IMR-90 (cell line): ENCODE measurements at regions not wholly inside any gene's neighbourhood (a gene's known extent, or its start where the extent isn't known, plus 50 kb on each side); places are given as distances from the start of the nearest gene placed in this dataset.

ENCODE experiments used
- ATAC-seq: fragments of 200-7000 bp; cut with Tn5 transposase; 2 replicates; pipeline ENCODE4 v1.9.1; 2020; ENCODE audit warnings: low read depth, mild to moderate bottlenecking, moderate library complexity
- BruUV-seq: library from RNA; stranded (reverse); fragments of 400-500 nt; replicated peaks from 2 replicates; lab custom pipeline; 2021; lab: Mats Ljungman, UMichigan
- CTCF ChIA-PET: fragments of 300-600 bp; formaldehyde crosslinking; extraction: SDS; loops from one replicate; lab custom pipeline; 2021; ENCODE audit warnings: antibody characterized with exemption; lab: Yijun Ruan, JAX
- POLR2A ChIA-PET: fragments of 300-600 bp; sonication (Branson Sonifier 250); formaldehyde crosslinking; loops from one replicate; lab custom pipeline; 2022; ENCODE audit warnings: antibody characterized with exemption; ENCODE audit not compliant: unreplicated experiment; lab: Charles Lee
- DNase-seq: peaks from one replicate; pipeline ENCODE4 v3.0.0; 2013
- H2AFZ ChIP-seq: replicated peaks from 2 replicates; pipeline ENCODE3; 2013; ENCODE audit warnings: low read length, mild to moderate bottlenecking; ENCODE audit not compliant: poor library complexity
- H2AK5ac ChIP-seq: 2 replicates; pipeline ENCODE4 v1.6.1; 2013; ENCODE audit warnings: low read depth, low read length, inconsistent platforms
- H2AK9ac ChIP-seq: replicated peaks from 2 replicates; pipeline ENCODE3; 2013; ENCODE audit warnings: mild to moderate bottlenecking, low read depth, low read length, moderate library complexity; ENCODE audit not compliant: poor library complexity
- H2BK120ac ChIP-seq: 2 replicates; pipeline ENCODE4 v1.6.1; 2013; ENCODE audit warnings: low read depth, low read length, inconsistent platforms
- H2BK15ac ChIP-seq: 3 replicates; pipeline ENCODE4 v1.6.1; 2013; ENCODE audit warnings: low read depth, low read length, inconsistent platforms
- H2BK20ac ChIP-seq: 2 replicates; pipeline ENCODE4 v1.6.1; 2013; ENCODE audit warnings: low read depth, mild to moderate bottlenecking, inconsistent platforms, low read length, moderate library complexity
- H2BK5ac ChIP-seq: 2 replicates; pipeline ENCODE4 v1.6.1; 2013; ENCODE audit warnings: mild to moderate bottlenecking, low read depth, low read length, inconsistent platforms; ENCODE audit not compliant: poor library complexity, severe bottlenecking
- H3K14ac ChIP-seq: replicated peaks from 2 replicates; pipeline ENCODE4 v1.6.1; 2013; ENCODE audit warnings: low read depth, low read length, inconsistent platforms
- H3K18ac ChIP-seq: 2 replicates; pipeline ENCODE4 v1.6.1; 2013; ENCODE audit warnings: low read depth, low read length, control low read depth
- H3K23ac ChIP-seq: 2 replicates; pipeline ENCODE4 v1.6.1; 2013; ENCODE audit warnings: low read depth, low read length, inconsistent platforms
- H3K27ac ChIP-seq: 2 replicates; pipeline ENCODE4 v1.5.1; 2013; ENCODE audit warnings: mild to moderate bottlenecking, control low read depth, low read length; ENCODE audit not compliant: insufficient read depth
- H3K27me3 ChIP-seq: 2 replicates; pipeline ENCODE4 v1.6.1; 2013; ENCODE audit warnings: low read length; ENCODE audit not compliant: control insufficient read depth, insufficient read depth
- H3K36me3 ChIP-seq: 2 replicates; pipeline ENCODE4 v1.6.1; 2013; ENCODE audit warnings: low read length, mixed read lengths; ENCODE audit not compliant: control insufficient read depth, insufficient read depth
- H3K4ac ChIP-seq: 2 replicates; pipeline ENCODE4 v1.6.1; 2013; ENCODE audit warnings: low read depth, low read length, inconsistent platforms
- H3K4me1 ChIP-seq: 2 replicates; pipeline ENCODE4 v1.6.1; 2013; ENCODE audit warnings: low read length, mixed read lengths; ENCODE audit not compliant: control insufficient read depth, insufficient read depth
- H3K4me2 ChIP-seq: 2 replicates; pipeline ENCODE4 v1.6.1; 2013; ENCODE audit warnings: low read depth, mild to moderate bottlenecking, control low read depth, low read length, moderate library complexity
- H3K4me3 ChIP-seq: 2 replicates; pipeline ENCODE4 v1.5.1; 2013; ENCODE audit warnings: low read depth, mild to moderate bottlenecking, control low read depth, low read length, moderate library complexity; ENCODE audit not compliant: insufficient read depth
- H3K56ac ChIP-seq: 2 replicates; pipeline ENCODE4 v1.6.1; 2013; ENCODE audit warnings: low read length, inconsistent platforms; ENCODE audit not compliant: insufficient read depth; ENCODE audit errors: extremely low read depth
- H3K79me1 ChIP-seq, 2 experiments: 2 replicates each; pipeline ENCODE4 v1.6.1; 2013; ENCODE audit warnings: low read length in 2 of 2, inconsistent platforms in 1 of 2, low read depth in 1 of 2
- H3K9ac ChIP-seq: 2 replicates; pipeline ENCODE4 v1.6.1; 2013; ENCODE audit warnings: low read depth, low read length, control low read depth
- H3K9me1 ChIP-seq: 2 replicates; pipeline ENCODE4 v1.6.1; 2013; ENCODE audit warnings: low read length, inconsistent platforms; ENCODE audit not compliant: insufficient read depth
- H3K9me3 ChIP-seq: 2 replicates; pipeline ENCODE4 v1.6.1; 2013; ENCODE audit warnings: low read length; ENCODE audit not compliant: control insufficient read depth, insufficient read depth
- H4K20me1 ChIP-seq: 2 replicates; pipeline ENCODE4 v1.6.1; 2013; ENCODE audit warnings: low read length, inconsistent platforms; ENCODE audit not compliant: insufficient read depth
- H4K5ac ChIP-seq: 2 replicates; pipeline ENCODE4 v1.6.1; 2013; ENCODE audit warnings: mild to moderate bottlenecking, low read depth, low read length, control low read depth
- H4K8ac ChIP-seq, 2 experiments: 2 replicates each; pipeline ENCODE4 v1.6.1; 2013; ENCODE audit warnings: low read depth in 2 of 2, low read length in 2 of 2, control low read depth in 1 of 2, inconsistent platforms in 1 of 2
- H4K91ac ChIP-seq: 2 replicates; pipeline ENCODE4 v1.6.1; 2013; ENCODE audit warnings: low read depth, low read length, inconsistent platforms; ENCODE audit not compliant: insufficient read depth
- BHLHE40 ChIP-seq: fragments of 150-350 bp; IDR thresholded peaks from 2 replicates; pipeline ENCODE4 v1.6.1; 2016; ENCODE audit warnings: mild to moderate bottlenecking, low read depth, low read length
- CEBPB ChIP-seq: IDR thresholded peaks from 2 replicates; pipeline ENCODE4 v1.6.1; 2012; ENCODE audit warnings: low read depth, low read length, improper control_type of control experiment
- CHD1 ChIP-seq: IDR thresholded peaks from 2 replicates; pipeline ENCODE4 v1.6.1; 2012; ENCODE audit warnings: low read depth, low read length, improper control_type of control experiment
- FOS ChIP-seq: fragments of 150-350 bp; IDR thresholded peaks from 2 replicates; pipeline ENCODE4 v1.6.1; 2016; ENCODE audit warnings: low read depth, low read length
- MAFK ChIP-seq: IDR thresholded peaks from 2 replicates; pipeline ENCODE4 v1.6.1; 2012; ENCODE audit warnings: low read depth, low read length, improper control_type of control experiment
- MAZ ChIP-seq: IDR thresholded peaks from 2 replicates; pipeline ENCODE4 v1.6.1; 2012; ENCODE audit warnings: low read depth, mild to moderate bottlenecking, low read length, improper control_type of control experiment, moderate library complexity, borderline replicate concordance
- MXI1 ChIP-seq: IDR thresholded peaks from 2 replicates; pipeline ENCODE4 v1.6.1; 2012; ENCODE audit warnings: low read depth, mild to moderate bottlenecking, low read length, moderate library complexity, borderline replicate concordance
- NFE2L2 ChIP-seq: fragments of 150-350 bp; IDR thresholded peaks from 2 replicates; pipeline ENCODE4 v1.6.1; 2016; ENCODE audit warnings: low read depth, mild to moderate bottlenecking, low read length
- POLR2A ChIP-seq: IDR thresholded peaks from 2 replicates; pipeline ENCODE4 v1.6.1; 2012; ENCODE audit warnings: mild to moderate bottlenecking, low read depth, low read length
- RAD21 ChIP-seq: IDR thresholded peaks from 2 replicates; pipeline ENCODE4 v1.6.1; 2012; ENCODE audit warnings: low read length, improper control_type of control experiment
- RCOR1 ChIP-seq: IDR thresholded peaks from 2 replicates; pipeline ENCODE4 v1.6.1; 2012; ENCODE audit warnings: mild to moderate bottlenecking, low read length, improper control_type of control experiment; ENCODE audit not compliant: insufficient replicate concordance
- RFX5 ChIP-seq: IDR thresholded peaks from 2 replicates; pipeline ENCODE4 v1.8.0; 2012; ENCODE audit warnings: low read depth, mild to moderate bottlenecking, low read length, moderate library complexity
- SMC3 ChIP-seq: fragments of 150-350 bp; IDR thresholded peaks from 2 replicates; pipeline ENCODE4 v1.6.1; 2016; ENCODE audit warnings: low read depth, mild to moderate bottlenecking, antibody characterized with exemption, low read length, moderate library complexity
- WGBS, 2 experiments: methylation state at CpG; one replicate each; pipeline versions ENCODE4 v1.1.5 to v1.1.7; 2013; ENCODE audit warnings: missing lambda C conversion rate in 2 of 2; ENCODE audit not compliant: insufficient read length in 1 of 2; ENCODE audit errors: extremely low coverage in 2 of 2; 5-methylcytosine and 5-hydroxymethylcytosine counted together
- dilution Hi-C: fragments of 300-500 bp; cut with HindIII; formaldehyde crosslinking; loops from one replicate; pipeline ENCODE4 v1.14.3; 2018; ENCODE audit warnings: low sequenced_read_pairs; ENCODE audit not compliant: unreplicated experiment
- in situ Hi-C: fragments of 300-500 bp; cut with MboI; formaldehyde crosslinking; loops from 3 replicates; pipeline ENCODE4 v1.14.3; 2019; ENCODE audit warnings: low sequenced_read_pairs, inconsistent platforms, mixed read lengths
- intact Hi-C: fragments of 100-400 bp; cut with micrococcal nuclease; formaldehyde crosslinking; loops from 2 replicates; pipeline ENCODE4 v1.10.0; 2022
- TF ChIP-seq, protein P1 (sequence below): fragments of 150-350 bp; IDR thresholded peaks from 2 replicates; pipeline ENCODE4 v1.6.1; 2016; ENCODE audit warnings: low read depth, mild to moderate bottlenecking, low read length, moderate library complexity, borderline replicate concordance
- TF ChIP-seq, protein P2 (sequence below): conservative IDR thresholded peaks from 2 replicates; pipeline ENCODE4 v1.5.1; 2012; ENCODE audit warnings: mild to moderate bottlenecking, low read depth, low read length, improper control_type of control experiment
- TF ChIP-seq, protein P3 (sequence below): fragments of 150-350 bp; IDR thresholded peaks from 2 replicates; pipeline ENCODE4 v1.6.1; 2017; ENCODE audit warnings: mild to moderate bottlenecking, antibody characterized with exemption, low read length, low read depth

DNA sequence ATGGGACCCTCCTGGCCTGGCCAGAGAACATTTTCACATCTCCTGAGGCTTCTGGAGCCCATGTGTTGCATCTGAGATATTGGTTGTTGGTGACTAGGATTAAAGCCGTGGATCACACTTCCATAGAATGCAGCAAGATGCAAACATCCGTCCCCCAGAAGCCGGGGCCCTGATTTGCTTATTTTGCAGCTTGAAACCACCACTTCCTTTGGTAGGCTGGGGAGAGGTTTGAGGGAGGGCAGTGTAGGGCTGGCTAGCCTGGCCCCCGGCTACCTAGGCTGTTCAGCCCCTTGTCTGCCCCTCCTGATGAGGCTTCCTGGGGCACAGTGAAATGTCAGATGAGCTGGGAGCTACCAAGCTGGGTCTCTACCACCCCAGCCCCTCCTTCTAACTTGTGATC is 209.7 kb upstream of the PWP1 start:
- no peak overlapping the region for H3K18ac ChIP-seq
- no peak overlapping the region for H2BK15ac ChIP-seq
- intact Hi-C loops (no loop called here), dilution Hi-C loops (no loop called here), in situ Hi-C loops (no loop called here)
- H3K14ac ChIP-seq, result no peak overlapping the region
- no peak overlapping the region for H4K8ac ChIP-seq
- H4K20me1 ChIP-seq, result no peaks in the 10 kb centered on the region
- H3K4me2 ChIP-seq, result no peak overlapping the region
- no peak overlapping the region for H2AK9ac ChIP-seq
- H2BK5ac ChIP-seq, result no peak overlapping the region
- no peaks in the 10 kb centered on the region for H3K36me3 ChIP-seq
- peaks cover 4% of the 10 kb centered on the region for H3K27me3 ChIP-seq
- no peaks in the 10 kb centered on the region for H3K79me1 ChIP-seq
- H3K9ac ChIP-seq, result no peak overlapping the region
- H3K9me3 ChIP-seq, result no peaks in the 10 kb centered on the region
- ChIA-PET CTCF (no interaction called here), POLR2A (no interaction called here)
- TF ChIP-seq FOS (no peak), CHD1 (no peak), SMC3 (no peak), RFX5 (no peak), MAZ (no peak), MXI1 (no peak), BHLHE40 (no peak), CEBPB (no peak), RAD21 (no peak), POLR2A (no peak), RCOR1 (no peak), NFE2L2 (no peak), MAFK (no peak)
- TF ChIP-seq, protein P1, sequence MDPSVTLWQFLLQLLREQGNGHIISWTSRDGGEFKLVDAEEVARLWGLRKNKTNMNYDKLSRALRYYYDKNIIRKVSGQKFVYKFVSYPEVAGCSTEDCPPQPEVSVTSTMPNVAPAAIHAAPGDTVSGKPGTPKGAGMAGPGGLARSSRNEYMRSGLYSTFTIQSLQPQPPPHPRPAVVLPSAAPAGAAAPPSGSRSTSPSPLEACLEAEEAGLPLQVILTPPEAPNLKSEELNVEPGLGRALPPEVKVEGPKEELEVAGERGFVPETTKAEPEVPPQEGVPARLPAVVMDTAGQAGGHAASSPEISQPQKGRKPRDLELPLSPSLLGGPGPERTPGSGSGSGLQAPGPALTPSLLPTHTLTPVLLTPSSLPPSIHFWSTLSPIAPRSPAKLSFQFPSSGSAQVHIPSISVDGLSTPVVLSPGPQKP, result no peak
- TF ChIP-seq, protein P2, sequence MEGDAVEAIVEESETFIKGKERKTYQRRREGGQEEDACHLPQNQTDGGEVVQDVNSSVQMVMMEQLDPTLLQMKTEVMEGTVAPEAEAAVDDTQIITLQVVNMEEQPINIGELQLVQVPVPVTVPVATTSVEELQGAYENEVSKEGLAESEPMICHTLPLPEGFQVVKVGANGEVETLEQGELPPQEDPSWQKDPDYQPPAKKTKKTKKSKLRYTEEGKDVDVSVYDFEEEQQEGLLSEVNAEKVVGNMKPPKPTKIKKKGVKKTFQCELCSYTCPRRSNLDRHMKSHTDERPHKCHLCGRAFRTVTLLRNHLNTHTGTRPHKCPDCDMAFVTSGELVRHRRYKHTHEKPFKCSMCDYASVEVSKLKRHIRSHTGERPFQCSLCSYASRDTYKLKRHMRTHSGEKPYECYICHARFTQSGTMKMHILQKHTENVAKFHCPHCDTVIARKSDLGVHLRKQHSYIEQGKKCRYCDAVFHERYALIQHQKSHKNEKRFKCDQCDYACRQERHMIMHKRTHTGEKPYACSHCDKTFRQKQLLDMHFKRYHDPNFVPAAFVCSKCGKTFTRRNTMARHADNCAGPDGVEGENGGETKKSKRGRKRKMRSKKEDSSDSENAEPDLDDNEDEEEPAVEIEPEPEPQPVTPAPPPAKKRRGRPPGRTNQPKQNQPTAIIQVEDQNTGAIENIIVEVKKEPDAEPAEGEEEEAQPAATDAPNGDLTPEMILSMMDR, result no peak
- TF ChIP-seq, protein P3, sequence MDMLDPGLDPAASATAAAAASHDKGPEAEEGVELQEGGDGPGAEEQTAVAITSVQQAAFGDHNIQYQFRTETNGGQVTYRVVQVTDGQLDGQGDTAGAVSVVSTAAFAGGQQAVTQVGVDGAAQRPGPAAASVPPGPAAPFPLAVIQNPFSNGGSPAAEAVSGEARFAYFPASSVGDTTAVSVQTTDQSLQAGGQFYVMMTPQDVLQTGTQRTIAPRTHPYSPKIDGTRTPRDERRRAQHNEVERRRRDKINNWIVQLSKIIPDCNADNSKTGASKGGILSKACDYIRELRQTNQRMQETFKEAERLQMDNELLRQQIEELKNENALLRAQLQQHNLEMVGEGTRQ, result no peak
- H3K9me1 ChIP-seq, result no peaks in the 10 kb centered on the region
- H3K27ac ChIP-seq, result no peak overlapping the region
- no peak overlapping the region for H2AFZ ChIP-seq
- BruUV-seq, result no TSS peak
- H4K91ac ChIP-seq, result no peak overlapping the region
- DNase-seq (no peak), ATAC-seq (no peak)
- H3K4me3 ChIP-seq, result no peak overlapping the region
- H2BK20ac ChIP-seq, result no peak overlapping the region
- no peak overlapping the region for H2BK120ac ChIP-seq
- H4K5ac ChIP-seq, result no peak overlapping the region
- H3K4ac ChIP-seq, result no peak overlapping the region
- no peak overlapping the region for H3K56ac ChIP-seq
- no peaks in the 10 kb centered on the region for H3K4me1 ChIP-seq
- no CpG with 5 or more reads among the region's 4 CpGs for WGBS, 2 experiments
- no peak overlapping the region for H2AK5ac ChIP-seq
- no peak overlapping the region for H3K23ac ChIP-seq
